Ovary (tissue), 3 donors: ENCODE measurements at regions not wholly inside any gene's neighbourhood (a gene's known extent, or its start where the extent isn't known, plus 50 kb on each side); places are given as distances from the start of the nearest gene placed in this dataset.

Experiments
- EP300 ChIP-seq: sonication (generic); formaldehyde crosslinking; IDR thresholded peaks from one replicate; pipeline ENCODE4 v1.6.1; 2017; ENCODE audit warnings: antibody characterized with exemption
- TF ChIP-seq, protein P1 (sequence below), 3 donors: fragments of 450-650 bp in 2 of 3; fragments of 200-600 bp in 1 of 3; IDR thresholded peaks; one replicate each; pipeline versions ENCODE4 v1.5.1 to v1.8.0; 2016 to 2022; ENCODE audit warnings: antibody characterized with exemption in 3 of 3, mild to moderate bottlenecking in 1 of 3
- donor health status: DM: no; HTN: no; CAD: no.

DNA sequence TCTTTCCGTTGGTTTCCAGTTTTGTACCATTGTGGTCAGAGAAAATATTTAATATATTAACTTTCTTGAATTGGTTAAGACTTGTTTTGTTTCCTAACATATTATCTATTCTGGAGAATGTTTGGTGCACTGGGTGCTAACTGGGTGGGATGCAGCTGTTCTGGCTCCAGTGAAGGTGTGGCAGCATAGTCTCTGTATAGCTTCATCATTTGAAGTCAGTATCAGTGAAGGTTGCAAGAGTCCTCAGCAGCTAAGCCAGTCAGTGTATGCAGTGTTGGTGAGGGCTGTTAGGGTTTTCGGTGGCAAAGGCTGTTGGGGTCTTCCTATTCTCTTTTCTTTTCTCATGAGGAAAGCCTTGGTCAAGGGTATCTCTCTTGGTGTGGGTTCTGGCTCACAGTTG, 698.7 kb upstream of the ADGRL4 start:
- TF ChIP-seq, protein P1, sequence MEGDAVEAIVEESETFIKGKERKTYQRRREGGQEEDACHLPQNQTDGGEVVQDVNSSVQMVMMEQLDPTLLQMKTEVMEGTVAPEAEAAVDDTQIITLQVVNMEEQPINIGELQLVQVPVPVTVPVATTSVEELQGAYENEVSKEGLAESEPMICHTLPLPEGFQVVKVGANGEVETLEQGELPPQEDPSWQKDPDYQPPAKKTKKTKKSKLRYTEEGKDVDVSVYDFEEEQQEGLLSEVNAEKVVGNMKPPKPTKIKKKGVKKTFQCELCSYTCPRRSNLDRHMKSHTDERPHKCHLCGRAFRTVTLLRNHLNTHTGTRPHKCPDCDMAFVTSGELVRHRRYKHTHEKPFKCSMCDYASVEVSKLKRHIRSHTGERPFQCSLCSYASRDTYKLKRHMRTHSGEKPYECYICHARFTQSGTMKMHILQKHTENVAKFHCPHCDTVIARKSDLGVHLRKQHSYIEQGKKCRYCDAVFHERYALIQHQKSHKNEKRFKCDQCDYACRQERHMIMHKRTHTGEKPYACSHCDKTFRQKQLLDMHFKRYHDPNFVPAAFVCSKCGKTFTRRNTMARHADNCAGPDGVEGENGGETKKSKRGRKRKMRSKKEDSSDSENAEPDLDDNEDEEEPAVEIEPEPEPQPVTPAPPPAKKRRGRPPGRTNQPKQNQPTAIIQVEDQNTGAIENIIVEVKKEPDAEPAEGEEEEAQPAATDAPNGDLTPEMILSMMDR (IDR thresholded peaks at IDR 0.05) = no peak
- no peak for TF ChIP-seq EP300
